GM21576 (cell line): ENCODE measurements at regions not wholly inside any gene's neighbourhood (a gene's known extent, or its start where the extent isn't known, plus 50 kb on each side); places are given as distances from the start of the nearest gene placed in this dataset.

Source experiments
- ATAC-seq: cut with Tn5 transposase; IDR thresholded peaks from one replicate; pipeline ENCODE4 v1.9.1; 2021; ENCODE audit warnings: mild to moderate bottlenecking, moderate library complexity; ENCODE audit not compliant: unreplicated experiment

GRCh38 chr2:204353823-204354222 lies 191.5 kb upstream of the PARD3B start:
- ATAC-seq = no peak

GRCh38 chr2:204354442-204354856 lies 190.8 kb upstream of the PARD3B start:
- no peak for ATAC-seq

- ATAC-seq = no peak
Measured at GRCh38 chr2:204355688-204356087, 189.6 kb upstream of the PARD3B start.

- ATAC-seq = no peak
Measured at GRCh38 chr2:204356151-204356641, 189.1 kb upstream of the PARD3B start.

GRCh38 chr2:204357286-204357685 lies 188.0 kb upstream of the PARD3B start:
- ATAC-seq = no peak

- no peak for ATAC-seq
Measured at GRCh38 chr2:204359076-204359475, 186.2 kb upstream of the PARD3B start.

GRCh38 chr2:204360218-204361007 lies 184.9 kb upstream of the PARD3B start:
- no peak for ATAC-seq

- ATAC-seq = no peak
Measured at GRCh38 chr2:204361738-204362137, 183.5 kb upstream of the PARD3B start.

GRCh38 chr2:204362581-204362980 lies 182.7 kb upstream of the PARD3B start:
- no peak for ATAC-seq

- no peak for ATAC-seq
Measured at GRCh38 chr2:204363513-204363912, 181.8 kb upstream of the PARD3B start.

- ATAC-seq = no peak
Measured at GRCh38 chr2:204364860-204365535, 180.3 kb upstream of the PARD3B start.

GRCh38 chr2:204365811-204366210 lies 179.5 kb upstream of the PARD3B start:
- no peak for ATAC-seq

- no peak for ATAC-seq
Measured at GRCh38 chr2:204367466-204367865, 177.8 kb upstream of the PARD3B start.

- ATAC-seq = no peak
Measured at GRCh38 chr2:204370172-204370718, 175.0 kb upstream of the PARD3B start.

GRCh38 chr2:204373942-204374341 lies 171.3 kb upstream of the PARD3B start:
- no peak for ATAC-seq

GRCh38 chr2:204380141-204380881 lies 165.0 kb upstream of the PARD3B start:
- ATAC-seq = no peak

GRCh38 chr2:204386668-204387067 lies 158.6 kb upstream of the PARD3B start:
- no peak for ATAC-seq

GRCh38 chr2:204389120-204389519 lies 156.2 kb upstream of the PARD3B start:
- no peak for ATAC-seq

GRCh38 chr2:204389856-204390255 lies 155.4 kb upstream of the PARD3B start:
- no peak for ATAC-seq

- no peak for ATAC-seq
Measured at GRCh38 chr2:204395539-204395938, 149.7 kb upstream of the PARD3B start.

GRCh38 chr2:204401114-204401513 lies 144.2 kb upstream of the PARD3B start:
- ATAC-seq = no peak
